ENCODE measurements at regions not wholly inside any gene's neighbourhood (a gene's known extent, or its start where the extent isn't known, plus 50 kb on each side); places are given as distances from the start of the nearest gene placed in this dataset.
"Not testable (repeated sequence)": the region's sequence is repeated elsewhere in the genome, so short reads cannot be mapped to it uniquely, and the experiment has no call there.

DNA sequence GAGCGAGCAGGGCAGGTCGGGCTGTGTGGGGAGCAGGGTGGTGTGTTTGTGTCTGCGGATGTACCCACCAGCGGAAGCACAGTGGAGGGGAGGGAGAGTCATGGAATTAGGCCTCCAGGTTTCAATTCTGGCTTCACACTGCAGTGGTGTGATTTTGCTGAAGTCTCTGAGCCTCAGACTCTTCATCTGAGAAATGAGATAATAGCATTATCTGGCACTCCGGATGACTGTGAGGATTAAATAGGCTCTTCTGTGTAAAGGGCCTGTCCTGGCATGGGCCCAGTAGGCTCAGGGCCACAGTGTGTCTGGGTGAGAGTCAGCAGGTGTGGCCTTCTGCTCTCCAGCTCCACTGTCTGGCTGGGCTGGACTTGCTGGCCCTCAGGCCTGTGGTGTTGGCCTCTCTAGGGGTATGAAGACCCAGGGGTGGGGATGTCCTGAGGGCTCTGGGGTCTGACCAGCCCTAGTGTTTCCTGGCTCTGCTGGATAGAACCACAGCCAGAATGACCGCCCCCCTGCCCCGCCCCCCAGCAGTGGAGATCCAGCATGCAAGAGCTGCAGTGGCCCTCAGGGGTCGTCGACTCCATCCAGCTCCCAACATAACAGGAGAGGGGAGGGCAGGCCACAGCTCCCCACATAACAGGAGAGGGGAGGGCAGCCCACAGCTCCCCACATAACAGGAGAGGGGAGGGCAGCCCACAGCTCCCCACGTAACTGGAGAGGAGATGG is 178.6 kb downstream of the RPS24 start:
- TF ChIP-seq CTCF (IDR thresholded peaks at IDR 0.05; ENCODE audit: insufficient read depth, low read depth, low read length) = no peak
- no peak for DNase-seq (ENCODE audit: low read depth)
- H3K4me3 ChIP-seq (ENCODE audit: low read depth, low read length) = no peak overlapping the region

GRCh38 chr10:78212786-78213175 is 179.1 kb downstream of the RPS24 start:
- no peak for TF ChIP-seq CTCF (IDR thresholded peaks at IDR 0.05; ENCODE audit: insufficient read depth, low read depth, low read length)
- DNase-seq (ENCODE audit: low read depth) = no peak
- H3K4me3 ChIP-seq (ENCODE audit: low read depth, low read length) = no peak overlapping the region

DNA sequence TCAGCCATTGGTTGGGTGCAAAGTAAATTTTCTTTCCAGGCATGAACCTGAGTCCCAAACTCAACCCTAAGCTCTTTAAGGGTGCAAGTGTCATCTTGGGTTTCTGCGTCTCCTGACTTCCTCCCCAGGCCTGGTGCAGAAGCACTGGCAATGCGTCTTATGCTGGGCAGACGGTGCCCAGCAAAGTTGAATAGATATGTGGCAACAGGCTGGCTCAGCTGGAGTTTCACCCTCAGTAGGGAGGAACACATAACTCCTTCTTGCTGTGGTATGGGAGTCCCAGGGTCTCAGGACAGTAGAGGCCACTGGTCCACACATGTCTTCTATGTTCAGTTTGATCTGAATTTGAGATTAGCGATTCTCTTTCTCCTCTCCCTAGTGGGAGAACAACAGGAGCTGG is 181.3 kb downstream of the RPS24 start:
- DNase-seq (ENCODE audit: low read depth) = no peak
- H3K4me3 ChIP-seq (ENCODE audit: low read depth, low read length) = no peak overlapping the region
- no peak for TF ChIP-seq CTCF (IDR thresholded peaks at IDR 0.05; ENCODE audit: insufficient read depth, low read depth, low read length)

DNA sequence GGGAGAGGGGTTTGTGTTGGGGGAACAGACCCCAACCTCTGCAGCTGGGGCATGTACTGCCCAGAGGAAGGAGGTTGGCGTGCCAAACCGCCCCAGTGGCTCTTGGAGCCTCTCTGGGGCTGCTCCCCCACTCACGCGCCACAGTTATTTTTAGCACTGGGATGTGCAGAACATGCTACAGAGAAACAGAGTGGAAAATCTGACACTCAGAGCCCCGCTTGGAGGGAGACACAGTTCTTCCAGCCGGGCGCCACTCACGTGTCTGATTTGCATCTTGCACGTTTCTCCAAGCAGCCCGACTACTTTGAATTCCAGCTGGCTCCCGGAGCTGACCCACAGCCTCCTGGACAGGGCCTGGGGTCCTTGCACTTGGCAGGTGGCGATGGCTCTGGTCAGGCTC is 182.0 kb downstream of the RPS24 start:
- TF ChIP-seq CTCF (IDR thresholded peaks at IDR 0.05; ENCODE audit: insufficient read depth, low read depth, low read length) = no peak
- DNase-seq (ENCODE audit: low read depth) = peak; percentile 32
- no peak overlapping the region for H3K4me3 ChIP-seq (ENCODE audit: low read depth, low read length)

- TF ChIP-seq CTCF (IDR thresholded peaks at IDR 0.05; ENCODE audit: insufficient read depth, low read depth, low read length) = no peak
Observed at GRCh38 chr10:78217336-78217735, 183.7 kb downstream of the RPS24 start.

DNA sequence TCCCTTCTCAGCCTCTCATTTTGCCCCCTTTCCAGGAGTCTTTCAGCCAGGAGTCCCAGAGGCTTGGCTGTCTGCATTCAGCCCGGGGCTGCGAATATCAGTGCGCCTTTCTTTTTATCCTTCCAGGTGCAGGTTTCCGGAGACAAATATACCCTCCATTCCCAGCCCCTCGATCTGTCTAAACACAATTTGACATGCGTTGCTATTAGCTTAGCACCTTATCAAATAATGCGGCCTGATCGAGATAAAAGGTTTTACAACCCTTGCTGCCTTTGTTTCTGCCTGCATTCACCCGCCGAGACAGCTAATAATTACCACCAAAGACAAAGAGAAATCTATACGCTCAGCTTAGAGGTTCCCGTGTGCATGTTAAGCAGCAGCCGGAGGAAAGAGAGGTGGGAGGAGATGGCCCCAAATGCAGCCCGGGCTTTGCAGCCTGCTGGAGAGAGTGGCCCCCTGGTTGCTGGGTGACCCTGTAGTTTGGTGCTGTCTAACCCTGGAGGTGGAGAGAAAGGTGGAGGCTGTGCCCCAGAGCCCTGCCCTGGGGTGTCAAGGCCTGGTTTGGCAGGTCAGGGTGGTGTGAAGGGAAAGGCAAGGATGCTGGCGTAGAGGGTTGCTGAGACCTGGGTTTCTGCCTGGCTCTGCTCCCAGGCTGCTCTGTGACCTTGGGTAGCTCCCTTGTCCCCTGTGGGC is 185.3 kb downstream of the RPS24 start:
- DNase-seq (ENCODE audit: low read depth) = no peak
- no peak for TF ChIP-seq CTCF (IDR thresholded peaks at IDR 0.05; ENCODE audit: insufficient read depth, low read depth, low read length)
- no peak overlapping the region for H3K4me3 ChIP-seq (ENCODE audit: low read depth, low read length)

More at GRCh38 chr10:78217336-78217735, 183.7 kb downstream of the RPS24 start:
- H3K4me3 ChIP-seq (ENCODE audit: low read depth, low read length) = no peak overlapping the region
- no peak for DNase-seq (ENCODE audit: low read depth)

DNA sequence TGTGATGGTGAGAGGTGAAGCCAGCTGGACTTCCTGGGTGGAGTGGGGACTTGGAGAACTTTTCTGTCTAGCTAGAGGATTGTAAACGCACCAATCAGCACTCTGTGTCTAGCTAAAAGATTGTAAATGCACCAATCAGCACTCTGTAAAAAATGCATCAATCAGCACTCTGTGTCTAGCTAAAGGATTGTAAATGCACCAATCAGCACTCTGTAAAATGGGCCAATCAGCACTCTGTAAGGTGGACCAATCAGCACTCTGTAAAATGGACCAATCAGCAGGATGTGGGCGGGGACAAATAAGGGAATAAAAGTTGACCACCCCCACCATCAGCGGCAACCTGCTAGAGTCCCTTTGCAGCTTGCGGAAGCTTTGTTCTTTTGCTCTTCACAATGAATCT is 185.9 kb downstream of the RPS24 start:
- DNase-seq (ENCODE audit: low read depth); H3K4me3 ChIP-seq (ENCODE audit: low read depth, low read length): not testable (repeated sequence)

Measured in fibroblast of villous mesenchyme (primary cell).